ENCODE measurements at regions not wholly inside any gene's neighbourhood (a gene's known extent, or its start where the extent isn't known, plus 50 kb on each side); places are given as distances from the start of the nearest gene placed in this dataset.

- TF ChIP-seq CTCF (IDR thresholded peaks at IDR 0.05) (no peak), POLR2A (IDR thresholded peaks at IDR 0.05) (no peak)
Observed at GRCh38 chr5:62041156-62041756, 264.8 kb upstream of the KIF2A start.

All from lower leg skin (tissue), 3 donors.